ENCODE measurements at regions not wholly inside any gene's neighbourhood (a gene's known extent, or its start where the extent isn't known, plus 50 kb on each side); places are given as distances from the start of the nearest gene placed in this dataset.

DNA sequence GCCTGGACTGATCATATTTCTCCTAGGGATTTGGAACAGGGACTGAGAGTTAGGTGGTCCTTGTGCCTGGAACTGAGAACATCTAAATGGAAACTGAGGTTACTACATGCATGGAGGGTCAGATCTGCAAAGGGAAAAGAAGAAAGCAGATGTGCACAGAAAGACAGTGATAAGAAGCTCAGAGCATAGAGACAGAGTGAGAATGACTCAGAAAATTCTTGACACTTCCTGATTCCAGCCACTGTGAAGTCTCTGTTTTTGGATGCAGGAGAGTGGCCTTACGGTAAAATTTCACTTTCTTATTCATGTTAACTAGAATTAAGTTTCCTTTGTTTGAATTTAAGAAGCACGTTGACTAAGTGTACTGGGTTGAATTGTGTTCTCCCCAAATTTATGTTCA is 241.7 kb downstream of the TMEM26 start:
- TF ChIP-seq, protein P1, sequence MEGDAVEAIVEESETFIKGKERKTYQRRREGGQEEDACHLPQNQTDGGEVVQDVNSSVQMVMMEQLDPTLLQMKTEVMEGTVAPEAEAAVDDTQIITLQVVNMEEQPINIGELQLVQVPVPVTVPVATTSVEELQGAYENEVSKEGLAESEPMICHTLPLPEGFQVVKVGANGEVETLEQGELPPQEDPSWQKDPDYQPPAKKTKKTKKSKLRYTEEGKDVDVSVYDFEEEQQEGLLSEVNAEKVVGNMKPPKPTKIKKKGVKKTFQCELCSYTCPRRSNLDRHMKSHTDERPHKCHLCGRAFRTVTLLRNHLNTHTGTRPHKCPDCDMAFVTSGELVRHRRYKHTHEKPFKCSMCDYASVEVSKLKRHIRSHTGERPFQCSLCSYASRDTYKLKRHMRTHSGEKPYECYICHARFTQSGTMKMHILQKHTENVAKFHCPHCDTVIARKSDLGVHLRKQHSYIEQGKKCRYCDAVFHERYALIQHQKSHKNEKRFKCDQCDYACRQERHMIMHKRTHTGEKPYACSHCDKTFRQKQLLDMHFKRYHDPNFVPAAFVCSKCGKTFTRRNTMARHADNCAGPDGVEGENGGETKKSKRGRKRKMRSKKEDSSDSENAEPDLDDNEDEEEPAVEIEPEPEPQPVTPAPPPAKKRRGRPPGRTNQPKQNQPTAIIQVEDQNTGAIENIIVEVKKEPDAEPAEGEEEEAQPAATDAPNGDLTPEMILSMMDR (IDR thresholded peaks at IDR 0.05; ENCODE audit: insufficient read depth, low read length, poor library complexity, severe bottlenecking) = no peak
- no peak for TF ChIP-seq EZH2phosphoT487 (conservative IDR thresholded peaks at IDR 0.05; ENCODE audit: low read length)

All from SU-DHL-6 (cell line).